ENCODE measurements at regions not wholly inside any gene's neighbourhood (a gene's known extent, or its start where the extent isn't known, plus 50 kb on each side); places are given as distances from the start of the nearest gene placed in this dataset.
A peak's percentile ranks its signal among the peaks of the same experiment; 100 is the strongest.

DNA sequence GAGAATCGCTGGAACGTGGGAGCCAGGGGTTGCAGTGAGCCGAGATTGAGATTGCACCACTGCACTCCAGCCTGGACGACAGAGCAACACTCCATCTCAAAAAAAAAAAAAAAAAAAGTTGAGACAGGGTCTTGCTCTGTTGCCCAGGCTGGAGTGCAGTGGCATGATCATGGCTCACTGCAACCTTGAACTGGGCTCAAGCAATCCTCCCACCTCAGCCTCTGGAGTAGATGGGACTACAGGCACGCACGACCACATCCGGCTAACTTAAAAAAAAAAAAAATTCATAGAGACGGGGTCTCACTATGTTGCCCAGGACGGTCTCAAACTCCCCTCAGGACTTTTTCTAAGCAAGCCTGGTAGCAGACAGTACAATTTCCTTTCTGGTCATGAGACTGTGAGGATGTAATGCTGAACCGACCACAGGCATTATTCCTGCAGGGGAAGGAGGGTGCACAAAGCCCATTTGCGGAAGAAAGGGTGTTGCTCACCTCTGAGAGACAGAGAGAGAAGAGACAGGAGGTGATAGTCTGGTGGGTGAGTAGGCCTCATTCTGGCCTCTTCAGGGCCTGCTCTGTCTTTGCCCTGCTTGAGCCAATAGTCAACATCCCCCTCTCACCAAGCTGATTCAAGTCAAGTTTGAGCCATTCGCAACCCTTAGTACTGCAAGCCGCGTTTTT lies 205.3 kb downstream of the ZFP36L2 start:
- DNase-seq (ENCODE audit: low read depth): no peak

DNA sequence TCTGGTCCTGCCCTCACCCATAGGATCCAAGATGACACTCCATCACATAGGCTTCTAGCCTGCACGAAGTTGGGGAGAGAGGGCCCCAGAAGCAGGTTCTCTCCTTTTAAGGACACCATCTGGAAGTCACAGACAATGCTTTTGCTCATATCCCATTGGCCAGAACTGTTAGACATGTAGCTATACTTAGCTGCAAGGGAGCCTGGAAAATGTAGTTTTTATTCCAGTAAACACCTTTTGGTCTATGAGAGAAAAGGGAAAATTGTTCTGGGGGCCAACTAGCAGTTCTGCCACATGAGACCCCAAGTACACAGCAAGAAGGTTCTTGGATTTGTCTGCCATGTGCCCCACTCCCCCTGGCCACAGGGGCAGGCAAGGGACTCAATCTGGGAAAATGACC lies 206.1 kb downstream of the ZFP36L2 start:
- no peak for TF ChIP-seq CTCF (conservative IDR thresholded peaks at IDR 0.05; ENCODE audit: low read length)
- DNase-seq (ENCODE audit: low read depth): no peak
- H3K4me3 ChIP-seq (ENCODE audit: low read length): no peak overlapping the region

More for the DNA sequence above, 205.3 kb downstream of the ZFP36L2 start:
- TF ChIP-seq CTCF (conservative IDR thresholded peaks at IDR 0.05; ENCODE audit: low read length): no peak
- no peak overlapping the region for H3K4me3 ChIP-seq (ENCODE audit: low read length)

GRCh38 chr2:43019536-43020183 lies 206.7 kb downstream of the ZFP36L2 start:
- DNase-seq (ENCODE audit: low read depth): no peak
- no peak for TF ChIP-seq CTCF (conservative IDR thresholded peaks at IDR 0.05; ENCODE audit: low read length)
- H3K4me3 ChIP-seq (ENCODE audit: low read length): no peak overlapping the region

GRCh38 chr2:43019025-43019367 lies 207.4 kb downstream of the ZFP36L2 start:
- no peak for TF ChIP-seq CTCF (conservative IDR thresholded peaks at IDR 0.05; ENCODE audit: low read length)
- no peak overlapping the region for H3K4me3 ChIP-seq (ENCODE audit: low read length)
- DNase-seq (ENCODE audit: low read depth): no peak

DNA sequence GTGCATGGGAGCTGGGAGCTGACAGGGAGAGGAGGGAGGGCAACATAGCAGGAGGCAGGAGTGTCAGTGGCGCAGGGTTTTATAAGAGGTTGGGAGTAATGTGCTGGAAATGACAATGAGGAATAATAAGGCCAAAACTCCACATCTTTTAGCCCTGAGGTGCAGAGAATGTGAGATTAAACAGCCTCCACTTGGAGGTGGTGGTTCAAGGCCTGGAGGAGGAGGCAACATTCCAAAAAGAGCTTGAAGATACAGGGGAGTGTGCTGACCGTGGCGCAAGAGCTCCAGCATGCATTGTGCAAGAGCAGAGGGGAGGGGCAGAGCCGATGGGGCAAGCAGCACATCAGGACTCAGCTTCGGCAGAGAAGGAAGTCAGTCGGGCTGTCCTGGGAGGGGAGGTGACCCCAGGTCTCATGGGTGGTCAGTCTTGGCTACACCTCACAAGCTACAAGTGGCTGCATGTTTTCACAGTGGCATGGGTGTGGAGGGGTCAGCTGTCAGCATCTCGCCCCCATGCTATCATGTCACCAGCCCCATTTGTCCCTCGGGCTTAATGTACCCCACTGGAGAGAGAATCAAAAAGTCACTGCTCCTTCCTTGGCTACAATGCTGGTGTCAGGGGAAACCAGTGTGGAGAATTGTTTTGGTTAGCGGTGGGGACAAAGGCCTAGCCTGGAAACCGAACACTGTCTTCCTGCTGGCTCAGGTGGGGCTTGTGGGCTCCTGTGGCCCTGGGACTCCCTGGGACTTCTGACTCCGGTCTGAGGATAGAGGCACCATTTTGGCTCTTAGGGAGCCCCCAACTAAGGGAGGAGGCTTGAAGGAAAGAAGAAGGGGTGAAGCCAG lies 208.0 kb downstream of the ZFP36L2 start:
- no peak for TF ChIP-seq CTCF (conservative IDR thresholded peaks at IDR 0.05; ENCODE audit: low read length)
- peak; percentile 94 for DNase-seq (ENCODE audit: low read depth)

DNA sequence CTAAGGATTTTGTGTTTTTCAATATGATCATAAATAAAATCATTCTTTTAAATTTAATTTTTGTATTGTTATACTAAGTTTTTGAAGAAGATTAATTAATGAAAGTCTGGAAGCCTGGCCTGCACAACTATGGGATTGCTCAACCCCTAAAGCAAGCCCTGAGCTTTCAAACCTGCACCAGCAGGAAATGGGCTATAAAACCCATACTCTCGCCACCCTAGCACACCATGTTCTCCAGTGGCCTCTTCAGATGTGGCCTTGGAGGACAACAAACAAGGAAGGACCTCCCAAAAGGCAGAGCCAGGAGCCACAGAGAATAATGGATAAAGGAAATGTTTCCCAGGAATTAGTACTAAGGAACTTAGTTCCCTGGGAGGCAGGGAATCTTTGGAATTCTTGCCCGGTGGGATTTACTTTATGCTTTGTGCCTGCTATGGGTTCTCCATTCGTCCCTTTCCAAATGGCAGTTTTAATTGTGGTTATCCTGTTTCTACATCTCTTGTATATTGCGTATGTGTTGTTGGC lies 212.5 kb downstream of the ZFP36L2 start:
- no peak overlapping the region for H3K4me3 ChIP-seq (ENCODE audit: low read length)
- no peak for TF ChIP-seq CTCF (conservative IDR thresholded peaks at IDR 0.05; ENCODE audit: low read length)
- DNase-seq (ENCODE audit: low read depth): no peak

More for the DNA sequence above, 208.0 kb downstream of the ZFP36L2 start:
- H3K4me3 ChIP-seq (ENCODE audit: low read length): no peak overlapping the region
